BE2C (cell line): ENCODE measurements at regions not wholly inside any gene's neighbourhood (a gene's known extent, or its start where the extent isn't known, plus 50 kb on each side); places are given as distances from the start of the nearest gene placed in this dataset.

Source experiments
- DNase-seq: peaks from one replicate; pipeline ENCODE4 v3.0.0-alpha.2; 2020
- H3K27me3 ChIP-seq: fragments of 250-450 bp; sonication (Bioruptor Pico); 2 replicates; pipeline ENCODE4 v1.5.1; 2020; ENCODE audit warnings: mild to moderate bottlenecking
- H3K36me3 ChIP-seq: fragments of 250-450 bp; sonication (Bioruptor Pico); 2 replicates; pipeline ENCODE4 v1.5.1; 2020; ENCODE audit warnings: mild to moderate bottlenecking
- H3K4me1 ChIP-seq: fragments of 250-450 bp; sonication (Bioruptor Pico); 2 replicates; pipeline ENCODE4 v1.5.1; 2020
- H3K4me3 ChIP-seq: 2 replicates; pipeline ENCODE4 v1.5.1; 2011; ENCODE audit warnings: low read depth, low read length
- H3K9me3 ChIP-seq: fragments of 250-450 bp; sonication (Bioruptor Pico); 2 replicates; pipeline ENCODE4 v1.5.1; 2020
- TF ChIP-seq, protein P1 (sequence below): IDR thresholded peaks from 2 replicates; pipeline ENCODE4 v1.5.1; 2012; ENCODE audit warnings: mild to moderate bottlenecking, low read depth, low read length

DNA sequence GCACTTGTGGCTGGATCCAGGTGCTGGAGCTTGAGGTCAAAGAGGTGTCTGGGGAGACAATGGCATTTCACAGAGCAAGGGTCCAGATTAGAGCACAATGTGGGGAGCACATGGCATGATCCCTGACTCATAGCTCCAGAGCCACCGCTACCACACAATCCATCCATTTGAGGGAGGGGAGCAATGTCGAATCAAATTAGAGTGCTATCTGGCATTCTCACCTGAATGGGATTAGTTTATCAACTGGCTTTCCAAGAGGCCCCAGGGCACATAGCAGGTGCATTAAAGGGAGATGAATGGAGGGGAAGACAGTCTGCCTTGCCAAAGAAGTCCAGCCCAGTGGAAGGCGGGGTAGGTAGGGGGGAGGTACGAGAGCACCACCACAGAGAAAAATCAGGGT lies 194.4 kb upstream of the GPR12 start:
- Histone ChIP-seq H3K4me1 (no peaks in the 10 kb centered on the region; the same call in 1 of the 2 replicates), H3K4me3 (no peak overlapping the region), H3K9me3 (no peaks in the 10 kb centered on the region), H3K27me3 (no peaks in the 10 kb centered on the region), H3K36me3 (no peaks in the 10 kb centered on the region)
- no peak for DNase-seq
- TF ChIP-seq, protein P1, sequence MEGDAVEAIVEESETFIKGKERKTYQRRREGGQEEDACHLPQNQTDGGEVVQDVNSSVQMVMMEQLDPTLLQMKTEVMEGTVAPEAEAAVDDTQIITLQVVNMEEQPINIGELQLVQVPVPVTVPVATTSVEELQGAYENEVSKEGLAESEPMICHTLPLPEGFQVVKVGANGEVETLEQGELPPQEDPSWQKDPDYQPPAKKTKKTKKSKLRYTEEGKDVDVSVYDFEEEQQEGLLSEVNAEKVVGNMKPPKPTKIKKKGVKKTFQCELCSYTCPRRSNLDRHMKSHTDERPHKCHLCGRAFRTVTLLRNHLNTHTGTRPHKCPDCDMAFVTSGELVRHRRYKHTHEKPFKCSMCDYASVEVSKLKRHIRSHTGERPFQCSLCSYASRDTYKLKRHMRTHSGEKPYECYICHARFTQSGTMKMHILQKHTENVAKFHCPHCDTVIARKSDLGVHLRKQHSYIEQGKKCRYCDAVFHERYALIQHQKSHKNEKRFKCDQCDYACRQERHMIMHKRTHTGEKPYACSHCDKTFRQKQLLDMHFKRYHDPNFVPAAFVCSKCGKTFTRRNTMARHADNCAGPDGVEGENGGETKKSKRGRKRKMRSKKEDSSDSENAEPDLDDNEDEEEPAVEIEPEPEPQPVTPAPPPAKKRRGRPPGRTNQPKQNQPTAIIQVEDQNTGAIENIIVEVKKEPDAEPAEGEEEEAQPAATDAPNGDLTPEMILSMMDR: no peak

DNA sequence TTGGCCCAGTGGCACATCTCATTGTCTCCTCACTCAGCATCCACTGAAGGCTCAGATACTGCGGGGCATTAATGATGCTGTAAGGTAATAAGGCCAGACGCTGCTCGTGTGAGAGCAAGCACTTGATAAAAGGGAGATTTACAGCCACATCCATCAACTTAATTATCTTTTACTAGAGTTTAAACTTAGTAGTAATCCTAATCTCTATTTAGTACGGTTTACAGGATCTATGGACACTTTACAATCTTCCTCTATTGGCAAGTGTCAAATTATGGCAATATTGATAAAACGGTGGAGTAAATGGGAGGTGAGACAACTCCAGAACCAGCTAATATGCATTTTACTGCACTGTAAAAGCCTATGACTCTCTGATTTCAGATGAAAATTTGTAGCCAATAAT lies 192.7 kb upstream of the GPR12 start:
- Histone ChIP-seq H3K36me3 (no peaks in the 10 kb centered on the region), H3K4me3 (no peak overlapping the region), H3K27me3 (no peaks in the 10 kb centered on the region), H3K9me3 (no peaks in the 10 kb centered on the region), H3K4me1 (no peaks in the 10 kb centered on the region; the same call in 1 of the 2 replicates)
- no peak for DNase-seq
- TF ChIP-seq, protein P1: no peak

DNA sequence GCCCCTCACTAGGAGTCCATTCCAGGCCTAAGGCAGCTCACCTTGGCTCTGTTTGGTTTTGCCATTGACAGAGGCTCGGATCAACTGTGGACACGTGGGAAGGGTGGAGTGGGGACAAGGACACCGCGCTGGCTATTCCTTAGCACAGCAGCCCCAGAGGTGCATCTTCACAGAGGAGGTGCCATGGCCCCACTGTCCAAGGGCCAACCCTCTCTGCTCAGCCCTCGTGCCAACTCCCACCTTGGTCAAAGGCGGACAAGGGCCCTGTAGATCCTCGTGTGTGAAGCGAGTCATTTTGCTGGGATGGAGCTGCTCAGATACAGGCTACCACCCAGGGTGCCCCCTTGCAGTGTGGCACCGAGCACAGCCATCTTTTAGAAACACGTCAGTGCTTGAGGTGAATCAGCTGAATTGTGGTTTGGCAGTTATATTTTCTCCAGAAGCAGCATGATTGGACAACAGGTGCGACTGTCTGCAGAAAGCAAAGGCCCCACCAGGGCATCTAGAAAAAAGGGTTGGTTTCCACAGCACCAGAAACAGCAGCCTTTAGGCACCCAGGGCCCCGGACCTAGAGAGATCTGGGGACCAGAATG lies 192.1 kb upstream of the GPR12 start:
- H3K36me3 ChIP-seq: no peaks in the 10 kb centered on the region
- H3K4me3 ChIP-seq: no peak overlapping the region
- H3K4me1 ChIP-seq: no peaks in the 10 kb centered on the region; the same call in 1 of the 2 replicates
- H3K9me3 ChIP-seq: no peaks in the 10 kb centered on the region
- DNase-seq: no peak
- H3K27me3 ChIP-seq: no peaks in the 10 kb centered on the region
- TF ChIP-seq, protein P1: no peak

DNA sequence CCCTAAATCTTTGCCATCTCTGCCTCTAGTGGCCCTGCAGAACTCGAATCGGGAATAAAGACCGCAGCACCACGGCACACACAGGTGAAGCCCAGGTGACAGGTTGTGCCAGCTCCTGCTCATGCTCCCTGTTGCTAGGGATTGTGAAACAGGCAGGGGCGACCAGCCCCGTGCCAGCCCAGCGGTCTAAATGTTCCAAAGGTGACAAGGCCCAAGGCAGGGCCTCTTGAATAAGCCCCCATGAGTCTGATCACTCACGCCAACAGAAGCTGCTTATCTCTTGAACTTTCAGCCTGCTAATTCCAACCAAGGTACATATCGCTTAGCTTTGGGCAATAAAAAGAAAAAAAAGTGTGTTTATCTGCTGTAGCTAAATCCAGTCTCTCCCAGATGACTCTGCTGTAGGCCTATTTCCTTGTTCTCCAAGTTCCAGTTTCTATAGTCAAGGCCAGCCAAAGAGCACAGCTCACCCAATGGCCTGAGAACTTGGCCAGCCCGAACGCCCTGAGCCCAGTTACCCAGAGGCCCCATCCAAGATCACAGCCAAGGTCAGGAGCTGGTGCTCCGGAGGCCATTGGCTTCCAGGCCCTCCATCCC lies 191.1 kb upstream of the GPR12 start:
- Histone ChIP-seq H3K9me3 (no peaks in the 10 kb centered on the region), H3K36me3 (no peaks in the 10 kb centered on the region), H3K4me3 (no peak overlapping the region), H3K27me3 (no peaks in the 10 kb centered on the region), H3K4me1 (no peaks in the 10 kb centered on the region; the same call in 1 of the 2 replicates)
- DNase-seq: no peak
- TF ChIP-seq, protein P1: no peak

DNA sequence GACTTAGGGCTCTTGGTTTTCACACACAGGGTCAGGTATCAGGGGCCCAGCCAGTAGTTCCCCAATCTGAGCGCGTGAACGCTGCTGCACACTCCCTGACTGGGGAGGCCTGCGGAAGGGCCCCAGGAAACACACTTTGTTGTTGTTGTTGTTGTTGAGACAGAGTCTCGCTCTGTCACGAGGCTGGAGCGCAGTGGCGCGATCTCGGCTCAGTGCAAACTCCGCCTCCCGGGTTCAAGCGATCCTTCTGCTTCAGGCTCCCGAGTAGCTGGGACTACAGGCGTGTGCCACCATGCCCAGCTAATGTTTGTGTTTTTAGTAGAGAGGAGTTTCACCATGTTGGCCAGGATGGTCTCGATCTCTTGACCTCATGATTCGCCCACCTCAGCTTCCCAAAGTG lies 190.4 kb upstream of the GPR12 start:
- H3K4me1 ChIP-seq: no peaks in the 10 kb centered on the region; the same call in 1 of the 2 replicates
- no peak for DNase-seq
- no peak overlapping the region for H3K4me3 ChIP-seq
- TF ChIP-seq, protein P1: no peak
- H3K36me3 ChIP-seq: no peaks in the 10 kb centered on the region
- no peaks in the 10 kb centered on the region for H3K27me3 ChIP-seq
- no peaks in the 10 kb centered on the region for H3K9me3 ChIP-seq

DNA sequence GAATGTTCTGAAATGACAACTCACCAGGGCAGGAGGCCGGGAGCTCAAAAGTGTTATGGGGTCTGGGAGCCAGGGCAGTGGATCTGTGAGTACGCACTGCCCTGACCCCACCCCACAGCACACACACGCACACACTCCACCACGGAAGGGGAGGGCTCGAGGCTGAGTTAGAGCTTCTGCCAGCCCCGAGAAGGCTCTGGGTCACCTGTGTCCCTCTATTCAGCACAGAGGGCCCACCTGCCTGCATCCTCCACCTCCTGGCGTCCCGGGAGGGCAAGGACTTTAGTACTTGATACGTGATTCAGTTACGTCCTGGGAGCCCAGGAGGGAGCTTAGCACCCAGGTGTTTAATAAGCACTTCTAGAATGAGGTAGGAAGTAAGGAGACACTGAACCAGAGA lies 190.0 kb upstream of the GPR12 start:
- H3K36me3 ChIP-seq: no peaks in the 10 kb centered on the region
- H3K27me3 ChIP-seq: no peaks in the 10 kb centered on the region
- TF ChIP-seq, protein P1: no peak
- no peaks in the 10 kb centered on the region for H3K9me3 ChIP-seq
- no peak for DNase-seq
- no peaks in the 10 kb centered on the region; the same call in 1 of the 2 replicates for H3K4me1 ChIP-seq
- no peak overlapping the region for H3K4me3 ChIP-seq
